DND-41 (cell line): ENCODE measurements at regions not wholly inside any gene's neighbourhood (a gene's known extent, or its start where the extent isn't known, plus 50 kb on each side); places are given as distances from the start of the nearest gene placed in this dataset.

Source experiments
- CTCF ChIP-seq: IDR thresholded peaks from 2 replicates; pipeline ENCODE4 v1.5.1; 2012; ENCODE audit warnings: borderline replicate concordance, low read length, moderate library complexity, mild to moderate bottlenecking; ENCODE audit not compliant: poor library complexity, severe bottlenecking; ENCODE audit errors: extremely low read depth
- EZH2 ChIP-seq: IDR thresholded peaks from 3 replicates; pipeline ENCODE4 v1.6.1; 2012; ENCODE audit warnings: borderline replicate concordance, low read depth, mild to moderate bottlenecking, moderate library complexity, low read length, inconsistent platforms; ENCODE audit not compliant: severe bottlenecking

GRCh38 chr2:129755786-129756185 is 223.7 kb upstream of the RAB6C start:
- TF ChIP-seq CTCF, result no peak
- no peak for TF ChIP-seq EZH2
